ENCODE measurements at regions not wholly inside any gene's neighbourhood (a gene's known extent, or its start where the extent isn't known, plus 50 kb on each side); places are given as distances from the start of the nearest gene placed in this dataset.

GRCh38 chr4:181140037-181140603 is 1103.1 kb upstream of the TENM3 start:
- intact Hi-C loops (cut with micrococcal nuclease) = loop anchor here (5.0 kb wide), 2 partner anchors 473 to 1787 kb away; no protein-coding TSS in a partner anchor
- no peak for TF ChIP-seq CTCF (IDR thresholded peaks at IDR 0.05; ENCODE audit: unreplicated experiment)
- H3K9me3 Mint-ChIP-seq (ENCODE audit: unreplicated experiment) = no peaks in the 10 kb centered on the region
- no peak overlapping the region for H3K4me3 Mint-ChIP-seq (ENCODE audit: unreplicated experiment)
- DNase-seq (ENCODE audit: unreplicated experiment) = no peak
- POLR2A ChIA-PET = interaction anchor here (0.7 kb wide), 1 partner anchor 729 kb away, joined by 3 read pairs; no protein-coding TSS in a partner anchor
- H3K4me1 Mint-ChIP-seq (ENCODE audit: insufficient read depth, unreplicated experiment) = no peaks in the 10 kb centered on the region
- CTCF ChIA-PET = interaction anchor here (0.8 to 1.6 kb wide), 4 partner anchors 11 to 389 kb away, joined by 3 to 16 read pairs (median 4); no protein-coding TSS in a partner anchor
- no TSS peak for BruUV-seq (replicated peaks)
- H3K27me3 Mint-ChIP-seq (ENCODE audit: insufficient read depth, unreplicated experiment) = no peaks in the 10 kb centered on the region
- no peaks in the 10 kb centered on the region for H3K36me3 Mint-ChIP-seq (ENCODE audit: insufficient read depth, unreplicated experiment)
- H3K27ac Mint-ChIP-seq (ENCODE audit: low read depth, unreplicated experiment) = no peak overlapping the region

- Mint-ChIP-seq H3K4me3 (ENCODE audit: unreplicated experiment) (no peak overlapping the region), H3K4me1 (ENCODE audit: insufficient read depth, unreplicated experiment) (no peaks in the 10 kb centered on the region), H3K9me3 (ENCODE audit: unreplicated experiment) (no peaks in the 10 kb centered on the region), H3K27ac (ENCODE audit: low read depth, unreplicated experiment) (no peak overlapping the region), H3K27me3 (ENCODE audit: insufficient read depth, unreplicated experiment) (no peaks in the 10 kb centered on the region), H3K36me3 (ENCODE audit: insufficient read depth, unreplicated experiment) (no peaks in the 10 kb centered on the region)
- intact Hi-C loops (cut with micrococcal nuclease) = loop anchor here (1.0 to 5.0 kb wide), 6 partner anchors 157 to 1784 kb away; no protein-coding TSS in a partner anchor
- BruUV-seq (replicated peaks) = no TSS peak
- POLR2A ChIA-PET = interaction anchor here (0.7 to 1.1 kb wide), 3 partner anchors 21 to 386 kb away, joined by 3 read pairs; no protein-coding TSS in a partner anchor
- DNase-seq (ENCODE audit: unreplicated experiment) = peak; percentile 83
- CTCF ChIA-PET = interaction anchor here (0.6 to 6.6 kb wide), 34 partner anchors 10 to 999 kb away, joined by 3 to 121 read pairs (median 4); no protein-coding TSS in a partner anchor
- peak; percentile 88 for TF ChIP-seq CTCF (IDR thresholded peaks at IDR 0.05; ENCODE audit: unreplicated experiment)
Measured at GRCh38 chr4:181143250-181143854, 1099.8 kb upstream of the TENM3 start.

GRCh38 chr4:181146051-181146450 is 1097.2 kb upstream of the TENM3 start:
- Mint-ChIP-seq H3K9me3 (ENCODE audit: unreplicated experiment) (no peaks in the 10 kb centered on the region), H3K36me3 (ENCODE audit: insufficient read depth, unreplicated experiment) (no peaks in the 10 kb centered on the region), H3K27me3 (ENCODE audit: insufficient read depth, unreplicated experiment) (no peaks in the 10 kb centered on the region), H3K4me3 (ENCODE audit: unreplicated experiment) (no peak overlapping the region), H3K27ac (ENCODE audit: low read depth, unreplicated experiment) (no peak overlapping the region), H3K4me1 (ENCODE audit: insufficient read depth, unreplicated experiment) (no peaks in the 10 kb centered on the region)
- ChIA-PET POLR2A (no interaction called here), CTCF (interaction anchor here (0.6 to 6.6 kb wide), 5 partner anchors 129 to 384 kb away, joined by 3 to 121 read pairs (median 3); no protein-coding TSS in a partner anchor)
- BruUV-seq (replicated peaks) = no TSS peak
- DNase-seq (ENCODE audit: unreplicated experiment) = no peak
- TF ChIP-seq CTCF (IDR thresholded peaks at IDR 0.05; ENCODE audit: unreplicated experiment) = no peak
- intact Hi-C loops (cut with micrococcal nuclease) = no loop called here

- no TSS peak for BruUV-seq (replicated peaks)
- intact Hi-C loops (cut with micrococcal nuclease) = no loop called here
- no peak overlapping the region for H3K27ac Mint-ChIP-seq (ENCODE audit: low read depth, unreplicated experiment)
- ChIA-PET CTCF (interaction anchor here (0.5 to 6.6 kb wide), 2 partner anchors 259 to 383 kb away, joined by 3 to 121 read pairs; no protein-coding TSS in a partner anchor), POLR2A (interaction anchor here (0.6 kb wide), 1 partner anchor 25 kb away, joined by 3 read pairs; no protein-coding TSS in a partner anchor)
- no peaks in the 10 kb centered on the region for H3K9me3 Mint-ChIP-seq (ENCODE audit: unreplicated experiment)
- H3K4me1 Mint-ChIP-seq (ENCODE audit: insufficient read depth, unreplicated experiment) = no peaks in the 10 kb centered on the region
- no peak for TF ChIP-seq CTCF (IDR thresholded peaks at IDR 0.05; ENCODE audit: unreplicated experiment)
- no peaks in the 10 kb centered on the region for H3K36me3 Mint-ChIP-seq (ENCODE audit: insufficient read depth, unreplicated experiment)
- no peak for DNase-seq (ENCODE audit: unreplicated experiment)
- H3K4me3 Mint-ChIP-seq (ENCODE audit: unreplicated experiment) = no peak overlapping the region
- H3K27me3 Mint-ChIP-seq (ENCODE audit: insufficient read depth, unreplicated experiment) = no peaks in the 10 kb centered on the region
Measured at GRCh38 chr4:181147416-181147951, 1095.7 kb upstream of the TENM3 start.
